GM23248 (cell line): ENCODE measurements at regions not wholly inside any gene's neighbourhood (a gene's known extent, or its start where the extent isn't known, plus 50 kb on each side); places are given as distances from the start of the nearest gene placed in this dataset.
A peak's percentile ranks its signal among the peaks of the same experiment; 100 is the strongest.
"Not testable (repeated sequence)": the region's sequence is repeated elsewhere in the genome, so short reads cannot be mapped to it uniquely, and the experiment has no call there.

Experiments
- DNase-seq: peaks from one replicate; pipeline ENCODE4 v3.0.0-alpha.2; 2015
- H2AFZ ChIP-seq: fragments of 200-600 bp; sonication (generic); 2 replicates; pipeline ENCODE4 v1.6.1; 2016; ENCODE audit warnings: antibody characterized with exemption
- H3F3A ChIP-seq: fragments of 200-600 bp; sonication (generic); 2 replicates; pipeline ENCODE4 v1.6.1; 2016; ENCODE audit warnings: mild to moderate bottlenecking, antibody characterized with exemption, mixed run types; ENCODE audit not compliant: insufficient read depth
- H3K27ac ChIP-seq: fragments of 200-600 bp; sonication (generic); 2 replicates; pipeline ENCODE4 v1.5.1; 2016; ENCODE audit warnings: mild to moderate bottlenecking
- H3K27me3 ChIP-seq: fragments of 200-600 bp; sonication (generic); replicated peaks from 2 replicates; pipeline ENCODE4 v1.6.1; 2016; ENCODE audit warnings: mild to moderate bottlenecking; ENCODE audit not compliant: insufficient read depth
- H3K36me3 ChIP-seq: fragments of 200-600 bp; sonication (generic); 2 replicates; pipeline ENCODE4 v1.6.1; 2016; ENCODE audit warnings: low read depth, mild to moderate bottlenecking
- H3K4me1 ChIP-seq: fragments of 200-600 bp; sonication (generic); 2 replicates; pipeline ENCODE4 v1.6.1; 2016; ENCODE audit warnings: mild to moderate bottlenecking; ENCODE audit not compliant: insufficient read depth
- H3K4me2 ChIP-seq: fragments of 200-600 bp; sonication (generic); one replicate; pipeline ENCODE4 v1.6.1; 2016; ENCODE audit warnings: mild to moderate bottlenecking; ENCODE audit not compliant: unreplicated experiment
- H3K4me3 ChIP-seq: fragments of 200-600 bp; sonication (generic); 2 replicates; pipeline ENCODE4 v1.5.1; 2016; ENCODE audit warnings: mild to moderate bottlenecking
- H3K79me2 ChIP-seq: fragments of 200-600 bp; sonication (generic); 2 replicates; pipeline ENCODE4 v1.6.1; 2016; ENCODE audit warnings: mild to moderate bottlenecking; ENCODE audit not compliant: insufficient read depth
- H3K9ac ChIP-seq: fragments of 200-600 bp; sonication (generic); 2 replicates; pipeline ENCODE4 v1.6.1; 2016; ENCODE audit warnings: mild to moderate bottlenecking
- H3K9me2 ChIP-seq: fragments of 200-600 bp; sonication (generic); 2 replicates; pipeline ENCODE4 v1.6.1; 2016; ENCODE audit warnings: mixed run types, mild to moderate bottlenecking, moderate library complexity; ENCODE audit not compliant: insufficient read depth
- H3K9me3 ChIP-seq: fragments of 200-600 bp; sonication (generic); one replicate; pipeline ENCODE4 v1.6.1; 2017; ENCODE audit warnings: low read depth
- H4K20me1 ChIP-seq: fragments of 200-600 bp; sonication (generic); 2 replicates; pipeline ENCODE4 v1.6.0; 2016; ENCODE audit not compliant: insufficient read depth
- EZH2 ChIP-seq: fragments of 200-600 bp; sonication (generic); IDR thresholded peaks from 2 replicates; pipeline ENCODE4 v1.6.1; 2018; ENCODE audit warnings: antibody characterized with exemption, mild to moderate bottlenecking; ENCODE audit not compliant: insufficient read depth, poor library complexity, severe bottlenecking
- EZH2phosphoT487 ChIP-seq: fragments of 200-600 bp; sonication (generic); IDR thresholded peaks from 2 replicates; pipeline ENCODE4 v1.6.1; 2018; ENCODE audit warnings: antibody characterized with exemption, moderate library complexity, mild to moderate bottlenecking, low read depth; ENCODE audit not compliant: insufficient read depth
- WGBS, 2 experiments: methylation state at CpG; one replicate each; pipeline ENCODE4 v1.1.6; 2015 to 2017; ENCODE audit warnings: low lambda C conversion rate in 2 of 2, low coverage in 1 of 2; ENCODE audit errors: missing lambda C conversion rate in 2 of 2; 5-methylcytosine and 5-hydroxymethylcytosine counted together
- in situ Hi-C: fragments of 300-500 bp; cut with MboI; formaldehyde crosslinking; loops from 2 replicates; pipeline ENCODE4 v1.15.0; 2020

DNA sequence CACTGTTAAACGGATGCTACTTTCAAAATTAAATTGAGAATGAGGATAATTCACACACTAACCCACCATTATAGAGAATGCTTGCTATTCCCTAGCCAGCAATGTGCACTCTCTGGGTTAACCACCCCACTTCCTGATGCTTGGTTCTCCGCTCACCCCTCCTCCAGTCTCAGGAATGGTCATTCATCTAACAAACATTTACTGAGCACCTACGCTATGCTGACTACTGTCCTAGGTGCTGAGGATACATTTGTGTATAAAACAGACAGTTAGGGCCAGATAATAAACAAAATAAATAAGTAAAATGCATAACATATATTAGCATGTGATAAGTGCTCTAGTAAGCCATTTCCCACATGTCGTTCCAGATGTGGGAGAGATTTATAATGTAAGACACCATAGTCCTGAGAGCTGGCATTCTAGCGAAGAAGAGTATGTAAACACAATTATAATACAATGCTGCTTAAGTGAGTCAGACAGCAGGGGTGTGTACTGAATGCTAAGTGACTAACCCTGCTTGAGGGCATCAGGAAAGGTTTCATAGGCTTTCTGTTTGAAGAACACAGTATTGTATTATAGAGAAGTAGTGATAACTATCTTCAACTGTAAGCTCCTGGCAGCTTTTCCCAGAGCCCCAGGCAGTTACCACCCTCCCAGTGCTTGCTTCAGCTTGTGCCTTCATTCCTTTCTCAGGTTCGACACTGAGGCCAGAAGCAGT lies 126.7 kb upstream of the CACHD1 start:
- Histone ChIP-seq H3K4me1 (peaks cover 23% of the 10 kb centered on the region), H4K20me1 (no peaks in the 10 kb centered on the region), H3F3A (peaks cover 21% of the 10 kb centered on the region), H3K9me2 (no peaks in the 10 kb centered on the region), H3K79me2 (no peaks in the 10 kb centered on the region), H3K27me3 (no peaks in the 10 kb centered on the region; the same call in 1 of the 2 replicates), H3K4me3 (0 out of 2 replicates have a peak overlapping the region, but pooled peaks have one; percentile 9), H3K9ac (no peak overlapping the region), H3K27ac (peak overlapping the region; percentile 41), H3K9me3 (no peaks in the 10 kb centered on the region), H3K4me2 (peak overlapping the region; percentile 72), H3K36me3 (no peaks in the 10 kb centered on the region), H2AFZ (no peak overlapping the region)
- in situ Hi-C loops, result no loop called here
- WGBS, 2 experiments, result 35% methylated on average over 6 of the region's 6 CpGs
- no peak for TF ChIP-seq EZH2phosphoT487
- no peak for TF ChIP-seq EZH2
- peak; percentile 91 for DNase-seq

DNA sequence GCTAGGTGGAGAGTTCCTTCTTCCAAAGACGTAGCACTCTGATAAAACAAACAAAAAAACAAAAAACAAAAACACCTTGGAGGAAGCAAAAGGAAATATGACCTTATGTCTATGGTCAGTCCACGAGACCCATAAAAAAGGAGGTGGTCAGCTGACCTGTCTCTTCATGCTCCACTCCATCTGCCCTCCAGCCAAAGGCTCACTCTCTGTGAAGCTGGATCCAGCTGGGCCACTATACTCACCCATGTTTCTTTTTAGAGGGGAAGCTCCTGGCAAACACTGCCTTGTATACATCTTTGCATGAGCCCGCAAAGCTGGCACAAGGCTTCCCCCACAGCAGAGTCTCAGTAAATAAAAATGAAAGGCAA lies 126.1 kb upstream of the CACHD1 start:
- no peak overlapping the region for H3K4me3 ChIP-seq
- peak overlapping the region; percentile 41 for H3K27ac ChIP-seq
- 76 to 86% methylated on average over 3 of the region's 3 CpGs for WGBS, 2 experiments
- H3K36me3 ChIP-seq, result no peaks in the 10 kb centered on the region
- H3F3A ChIP-seq, result peaks cover 21% of the 10 kb centered on the region
- no peak for TF ChIP-seq EZH2
- TF ChIP-seq EZH2phosphoT487, result no peak
- H3K27me3 ChIP-seq, result no peaks in the 10 kb centered on the region; the same call in 1 of the 2 replicates
- H3K79me2 ChIP-seq, result no peaks in the 10 kb centered on the region
- no peaks in the 10 kb centered on the region for H3K9me3 ChIP-seq
- in situ Hi-C loops, result no loop called here
- peaks cover 23% of the 10 kb centered on the region for H3K4me1 ChIP-seq
- H3K9me2 ChIP-seq, result no peaks in the 10 kb centered on the region
- H2AFZ ChIP-seq, result no peak overlapping the region
- peak; percentile 31 for DNase-seq
- H3K4me2 ChIP-seq, result peak overlapping the region; percentile 72
- no peaks in the 10 kb centered on the region for H4K20me1 ChIP-seq
- no peak overlapping the region for H3K9ac ChIP-seq

DNA sequence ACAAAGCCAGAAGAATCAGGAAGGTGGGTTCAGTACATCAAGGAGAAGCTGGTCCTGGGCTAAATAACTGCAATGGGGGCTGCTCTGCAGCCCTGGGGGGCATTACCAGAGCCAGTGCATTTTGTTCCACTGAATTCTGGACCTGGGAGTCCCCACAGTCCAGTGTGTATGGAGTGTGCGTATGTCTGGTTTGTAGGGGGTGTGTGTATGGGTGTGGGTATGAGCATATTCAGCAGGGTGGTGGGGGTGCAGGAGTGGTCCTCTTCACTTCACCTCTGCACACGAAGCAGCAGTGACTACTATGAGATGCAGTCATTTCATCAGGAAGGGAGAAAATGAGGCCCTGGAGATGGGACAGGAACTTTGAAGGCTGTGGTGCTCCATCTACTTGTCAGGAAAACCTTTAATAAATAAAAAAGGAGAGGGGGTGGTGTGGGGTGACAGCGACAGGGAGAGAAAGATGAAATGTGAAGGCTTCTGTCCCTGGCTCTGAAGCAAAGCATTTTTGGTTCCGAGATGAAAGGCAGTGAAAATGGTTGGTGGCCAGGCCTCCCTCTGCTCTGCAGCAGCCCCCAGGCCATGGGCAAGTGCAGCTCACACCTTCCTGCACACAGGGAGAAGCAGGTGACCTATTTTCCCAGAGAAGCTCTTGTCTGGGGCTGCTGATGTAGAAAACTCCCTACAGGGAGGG lies 121.5 kb upstream of the CACHD1 start:
- H3K4me1 ChIP-seq, result peaks cover 15% of the 10 kb centered on the region
- H3K9ac ChIP-seq, result no peak overlapping the region
- peaks cover 12% of the 10 kb centered on the region for H3F3A ChIP-seq
- no peaks in the 10 kb centered on the region; the same call in 1 of the 2 replicates for H3K27me3 ChIP-seq
- H3K9me2 ChIP-seq, result no peaks in the 10 kb centered on the region
- TF ChIP-seq EZH2phosphoT487 (no peak), EZH2 (no peak)
- H2AFZ ChIP-seq, result no peak overlapping the region
- H3K79me2 ChIP-seq, result no peaks in the 10 kb centered on the region
- no peaks in the 10 kb centered on the region for H4K20me1 ChIP-seq
- no peaks in the 10 kb centered on the region for H3K9me3 ChIP-seq
- no peak overlapping the region for H3K4me2 ChIP-seq
- no peak overlapping the region for H3K27ac ChIP-seq
- DNase-seq, result no peak
- H3K36me3 ChIP-seq, result no peaks in the 10 kb centered on the region
- in situ Hi-C loops, result no loop called here
- WGBS, 2 experiments, result 59 to 64% methylated on average over 4 of the region's 4 CpGs
- no peak overlapping the region for H3K4me3 ChIP-seq

DNA sequence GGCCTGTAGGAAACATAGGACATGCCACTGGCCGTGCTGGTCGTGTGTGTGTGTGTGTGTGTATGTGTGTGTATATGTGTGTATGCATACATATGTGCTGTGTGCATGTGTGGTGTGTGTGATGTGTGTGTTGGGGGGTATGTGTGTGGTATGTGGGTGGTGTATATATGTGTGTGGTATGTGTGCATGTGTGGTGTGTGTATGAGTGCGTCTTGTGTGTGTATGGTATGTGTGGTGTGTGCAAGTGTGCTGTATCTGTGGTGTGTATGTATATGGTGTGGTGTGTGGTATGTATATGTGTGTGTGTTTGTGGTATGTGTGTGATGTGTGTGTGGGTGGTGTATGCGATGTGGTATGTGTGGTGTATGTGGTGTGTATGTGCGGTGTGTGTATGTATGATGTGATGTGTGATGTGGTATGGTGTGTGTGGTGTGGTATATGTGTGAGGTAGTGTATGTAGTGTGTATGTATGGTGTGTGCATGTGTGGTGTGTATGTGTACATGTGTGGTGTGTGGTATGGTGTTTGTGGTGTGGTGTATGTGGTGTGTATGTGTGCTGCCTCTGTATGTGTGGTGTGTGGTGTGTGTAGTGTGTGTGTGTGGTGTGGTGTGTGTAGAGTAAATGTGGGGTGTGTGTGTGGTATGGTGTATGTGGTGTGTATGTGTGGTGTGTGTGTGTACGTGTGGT lies 120.8 kb upstream of the CACHD1 start:
- Histone ChIP-seq H3F3A (peaks cover 6% of the 10 kb centered on the region; the same call in 1 of the 2 replicates), H3K79me2 (no peaks in the 10 kb centered on the region), H3K9ac (no peak overlapping the region), H3K4me2 (no peak overlapping the region), H3K36me3 (no peaks in the 10 kb centered on the region), H2AFZ (no peak overlapping the region), H3K4me3 (no peak overlapping the region), H3K27ac (no peak overlapping the region), H3K27me3 (no peaks in the 10 kb centered on the region; the same call in 1 of the 2 replicates), H3K9me2 (no peaks in the 10 kb centered on the region), H4K20me1 (no peaks in the 10 kb centered on the region), H3K4me1 (peaks cover 8% of the 10 kb centered on the region), H3K9me3 (no peaks in the 10 kb centered on the region)
- 85 to 93% methylated on average over 6 of the region's 6 CpGs for WGBS, 2 experiments
- in situ Hi-C loops, result no loop called here
- TF ChIP-seq EZH2phosphoT487, result no peak
- TF ChIP-seq EZH2, result no peak
- DNase-seq, result no peak

DNA sequence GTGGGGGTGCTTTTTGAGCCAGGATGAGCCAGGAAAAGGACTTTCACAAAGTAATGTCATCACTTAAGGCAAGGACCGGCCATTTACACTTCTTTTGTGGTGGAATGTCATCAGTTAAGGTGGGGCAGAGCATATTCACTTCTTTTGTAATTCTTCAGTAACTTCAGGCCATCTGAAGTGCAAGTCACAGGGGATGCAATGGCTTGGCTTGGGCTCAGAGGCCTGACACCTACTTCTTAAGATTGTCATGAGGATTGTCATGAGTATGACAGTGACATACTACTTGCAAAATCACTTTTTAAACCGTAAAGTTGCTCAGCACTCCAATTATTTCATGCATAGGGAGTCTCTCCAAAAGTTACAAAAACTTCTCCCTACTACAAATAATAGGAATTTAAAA lies 114.4 kb upstream of the CACHD1 start:
- H3K27ac ChIP-seq, DNase-seq, H3K9me3 ChIP-seq, H3K9me2 ChIP-seq, H3K9ac ChIP-seq, H3K27me3 ChIP-seq, in situ Hi-C loops, H3K4me2 ChIP-seq, H2AFZ ChIP-seq, H4K20me1 ChIP-seq, H3K4me1 ChIP-seq, H3F3A ChIP-seq, H3K79me2 ChIP-seq, H3K4me3 ChIP-seq, H3K36me3 ChIP-seq: not testable (repeated sequence)
- 51 to 69% methylated on average over 2 of the region's 2 CpGs for WGBS, 2 experiments
